IPS-NIHi7 (cell line): ENCODE measurements at regions not wholly inside any gene's neighbourhood (a gene's known extent, or its start where the extent isn't known, plus 50 kb on each side); places are given as distances from the start of the nearest gene placed in this dataset.
A peak's percentile ranks its signal among the peaks of the same experiment; 100 is the strongest.

Experiments used
- DNase-seq: peaks from one replicate; pipeline ENCODE4 v3.0.0; 2012; ENCODE audit warnings: mixed read lengths; ENCODE audit errors: extremely low spot score

GRCh38 chr13:105462098-105462497, 1073.4 kb downstream of the EFNB2 start:
- DNase-seq = no peak

DNA sequence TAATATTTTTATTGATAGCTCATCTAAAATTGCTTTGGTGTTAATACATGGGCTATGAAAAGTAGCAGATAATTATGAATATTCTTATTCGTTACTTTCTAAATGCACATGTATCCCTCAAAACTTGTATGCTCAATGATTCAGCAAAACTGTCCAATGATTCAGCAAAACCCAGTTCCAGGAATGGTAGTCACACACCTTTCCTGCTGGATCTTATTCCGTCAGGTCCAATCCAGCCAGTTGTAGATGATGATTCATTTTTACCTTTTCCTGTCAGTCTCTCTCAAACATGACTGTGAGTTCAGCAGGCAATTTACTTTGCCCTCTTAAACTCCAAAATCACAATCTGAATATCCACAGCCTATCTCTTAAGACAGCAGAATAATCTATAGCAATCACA, 1082.6 kb downstream of the EFNB2 start:
- DNase-seq = no peak

DNA sequence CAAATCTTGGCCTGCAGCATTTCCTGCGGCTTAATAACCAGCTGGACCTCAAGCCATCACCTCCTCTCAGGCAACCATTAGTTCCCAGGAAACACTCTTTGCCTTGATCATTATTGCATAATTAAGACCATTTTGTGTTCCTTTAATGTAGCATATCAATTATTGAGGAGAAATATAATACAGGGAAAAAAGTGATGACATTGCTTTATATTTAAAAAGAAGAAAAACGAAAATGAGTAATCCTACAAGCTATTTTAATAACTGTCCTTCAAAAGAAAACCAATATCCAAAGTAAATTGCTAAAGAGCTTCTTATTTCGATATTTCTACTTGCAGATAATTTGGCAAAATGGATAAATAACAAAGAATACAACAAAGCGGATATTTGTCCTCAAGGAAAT, 1084.7 kb downstream of the EFNB2 start:
- DNase-seq = no peak

DNA sequence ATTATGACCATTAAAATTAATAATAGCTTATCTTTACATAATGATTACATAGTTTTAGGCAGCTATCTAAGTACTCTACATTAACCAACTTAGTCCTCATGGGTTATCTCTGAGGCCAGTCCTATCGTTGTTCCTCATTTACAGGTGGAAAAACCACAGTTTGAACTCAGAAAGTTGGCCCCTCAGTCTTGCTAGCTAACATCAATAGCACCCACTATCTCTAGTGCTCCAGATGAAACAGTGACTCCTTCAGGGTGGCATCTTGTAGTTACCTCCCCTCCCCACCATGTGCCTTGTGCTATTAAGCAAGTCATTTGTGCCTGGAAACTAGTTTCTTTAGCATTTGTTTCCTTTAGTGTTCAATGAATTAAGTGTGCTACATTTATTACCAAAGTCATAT, 1086.7 kb downstream of the EFNB2 start:
- no peak for DNase-seq

- DNase-seq = no peak
These were observed 1089.3 kb downstream of the EFNB2 start for GRCh38 chr13:105446197-105446596.

GRCh38 chr13:105445796-105446195, 1089.7 kb downstream of the EFNB2 start:
- no peak for DNase-seq

- no peak for DNase-seq
These were observed 1092.3 kb downstream of the EFNB2 start for GRCh38 chr13:105442949-105443699.

GRCh38 chr13:105442040-105442439, 1093.4 kb downstream of the EFNB2 start:
- DNase-seq = no peak

DNA sequence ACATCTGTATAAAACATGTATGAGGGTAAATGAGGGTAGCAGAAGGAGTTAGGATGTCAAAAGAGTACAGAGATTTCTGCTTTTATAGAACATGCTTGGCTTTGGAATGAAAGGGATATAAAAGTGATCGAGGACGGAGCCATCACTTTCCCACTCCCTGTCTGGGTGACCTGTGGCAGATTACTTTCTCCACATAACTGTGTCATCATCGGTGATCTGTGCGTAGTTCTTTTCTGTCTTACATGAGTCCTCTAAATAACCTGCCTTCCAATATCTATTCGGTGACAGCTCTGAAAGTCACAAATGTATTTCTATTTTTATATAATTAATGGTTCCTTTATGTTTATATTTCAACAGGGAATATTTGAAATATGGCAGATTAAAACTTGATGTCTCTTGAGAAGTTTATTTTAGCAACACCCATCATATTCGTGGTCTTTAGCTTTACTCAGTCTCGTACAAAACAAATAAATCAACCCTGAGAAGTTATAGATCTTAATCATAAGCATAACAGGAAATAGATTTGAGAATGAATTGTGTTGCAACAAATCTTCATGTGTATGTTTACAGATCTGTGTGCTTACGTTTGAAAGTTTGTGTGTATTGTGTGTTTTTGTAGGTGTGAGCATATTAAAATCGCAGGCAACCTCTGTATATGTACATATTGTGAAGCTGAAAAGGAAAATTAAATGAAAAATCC, 1094.3 kb downstream of the EFNB2 start:
- DNase-seq = no peak

DNA sequence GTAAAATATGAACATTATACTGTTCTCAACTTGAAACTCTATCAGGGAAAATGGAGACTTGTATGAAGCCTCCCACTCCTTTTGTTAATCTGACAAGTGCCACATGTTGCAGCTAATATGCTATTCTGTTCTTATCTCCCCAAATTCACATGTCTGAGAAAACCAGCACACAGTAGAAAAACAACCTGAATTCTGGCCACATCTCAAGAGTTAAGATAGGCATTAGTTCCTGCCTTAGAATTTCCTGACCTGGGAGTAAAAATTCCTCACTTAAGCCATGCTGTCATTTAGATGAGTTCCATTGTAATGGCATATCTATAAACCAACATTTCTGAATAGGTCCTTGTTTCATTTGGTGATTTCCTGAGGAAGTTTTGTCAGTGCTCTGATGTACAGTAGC, 1098.5 kb downstream of the EFNB2 start:
- DNase-seq = no peak

GRCh38 chr13:105432438-105432837, 1103.0 kb downstream of the EFNB2 start:
- DNase-seq = no peak

DNA sequence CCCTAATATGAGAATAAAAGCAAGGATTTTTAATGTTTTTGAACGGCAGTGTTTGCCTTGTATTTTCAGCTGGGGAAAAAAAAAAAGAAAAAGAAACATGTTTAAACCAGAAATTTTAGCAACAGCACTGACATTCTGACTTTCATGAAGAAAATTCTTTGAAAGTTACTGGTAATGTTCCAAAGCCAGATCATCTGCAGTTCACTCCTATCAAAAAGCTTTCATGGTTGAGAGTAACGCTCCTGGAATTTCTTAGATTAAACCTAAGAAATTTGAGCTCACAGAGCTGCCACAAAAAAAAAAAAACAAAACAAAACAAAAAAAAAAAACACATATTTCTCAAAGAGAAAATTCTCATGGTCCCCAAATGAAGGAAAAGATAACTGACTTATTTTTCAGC, 1106.7 kb downstream of the EFNB2 start:
- no peak for DNase-seq

GRCh38 chr13:105426441-105426840, 1109.0 kb downstream of the EFNB2 start:
- DNase-seq = no peak

DNA sequence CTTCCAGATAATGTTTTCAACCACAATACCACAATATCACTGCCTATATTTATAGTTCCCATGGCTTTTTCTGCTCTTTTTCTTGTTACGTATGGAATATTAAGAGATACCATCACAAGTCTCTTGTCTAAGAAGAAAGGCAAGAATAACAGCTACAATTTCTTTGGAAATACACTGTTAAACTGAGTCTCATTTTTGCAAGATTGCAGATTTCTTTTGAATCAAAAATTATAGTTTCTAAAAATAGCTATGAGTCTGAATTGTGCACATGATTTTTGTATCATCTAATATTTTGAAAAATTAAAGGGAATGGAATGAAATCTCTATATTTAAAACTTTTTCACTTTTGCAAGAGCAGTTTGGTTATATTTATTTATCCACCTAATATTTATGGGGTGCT, 1120.8 kb downstream of the EFNB2 start:
- no peak for DNase-seq

GRCh38 chr13:105412171-105412570, 1123.3 kb downstream of the EFNB2 start:
- DNase-seq = no peak

- peak; percentile 64 for DNase-seq
These were observed 1124.9 kb downstream of the EFNB2 start for GRCh38 chr13:105410602-105411001.

GRCh38 chr13:105406551-105406950, 1128.9 kb downstream of the EFNB2 start:
- DNase-seq = no peak

DNA sequence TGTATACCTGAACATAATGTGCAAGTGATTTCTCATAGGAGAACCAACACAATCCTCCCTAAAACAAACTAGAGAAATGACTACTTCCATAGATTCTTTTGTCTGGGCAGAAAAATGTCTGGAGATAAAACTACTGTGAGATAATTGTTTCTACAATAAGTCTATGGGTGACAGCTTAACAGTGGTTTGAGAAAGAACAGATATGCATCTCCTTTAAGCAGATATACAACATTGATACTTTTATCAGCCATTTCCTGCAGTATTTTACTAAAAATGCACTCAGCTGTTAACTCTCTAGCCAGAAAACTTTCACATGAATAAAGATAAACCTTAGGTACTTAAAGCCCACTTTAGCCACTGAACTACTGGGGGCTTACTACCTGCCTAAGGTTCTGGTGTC, 1132.4 kb downstream of the EFNB2 start:
- no peak for DNase-seq

GRCh38 chr13:105395041-105395440, 1140.4 kb downstream of the EFNB2 start:
- no peak for DNase-seq

GRCh38 chr13:105389373-105389772, 1146.1 kb downstream of the EFNB2 start:
- no peak for DNase-seq

GRCh38 chr13:105377452-105377851, 1158.0 kb downstream of the EFNB2 start:
- no peak for DNase-seq

- no peak for DNase-seq
These were observed 1165.3 kb downstream of the EFNB2 start for GRCh38 chr13:105370011-105370650.

GRCh38 chr13:105368781-105369180, 1166.7 kb downstream of the EFNB2 start:
- DNase-seq = no peak
